GM23248 (cell line): ENCODE measurements at regions not wholly inside any gene's neighbourhood (a gene's known extent, or its start where the extent isn't known, plus 50 kb on each side); places are given as distances from the start of the nearest gene placed in this dataset.

Source experiments
- EZH2 ChIP-seq: fragments of 200-600 bp; sonication (generic); IDR thresholded peaks from 2 replicates; pipeline ENCODE4 v1.6.1; 2018; ENCODE audit warnings: antibody characterized with exemption, mild to moderate bottlenecking; ENCODE audit not compliant: insufficient read depth, poor library complexity, severe bottlenecking
- EZH2phosphoT487 ChIP-seq: fragments of 200-600 bp; sonication (generic); IDR thresholded peaks from 2 replicates; pipeline ENCODE4 v1.6.1; 2018; ENCODE audit warnings: antibody characterized with exemption, moderate library complexity, mild to moderate bottlenecking, low read depth; ENCODE audit not compliant: insufficient read depth

DNA sequence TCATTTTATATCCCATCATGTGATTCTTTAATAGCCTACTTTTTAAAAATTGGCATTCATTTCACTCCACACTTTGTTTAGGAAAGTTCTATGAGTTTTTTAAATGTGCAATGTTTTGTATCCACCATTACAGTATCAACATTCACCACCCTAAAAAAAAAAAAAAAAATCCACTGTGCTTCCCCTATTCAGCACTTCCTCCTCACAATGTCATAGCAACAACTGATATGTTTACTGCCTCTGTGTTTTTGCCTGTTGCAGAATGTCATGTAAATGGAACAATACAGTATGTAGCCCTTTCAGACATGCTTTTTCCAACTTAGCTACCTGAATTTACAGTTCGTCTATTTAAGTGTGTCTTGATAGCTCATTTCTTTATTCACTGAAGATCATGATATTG lies 754.2 kb downstream of the FAM181B start:
- TF ChIP-seq EZH2 (no peak), EZH2phosphoT487 (no peak)
